ENCODE measurements at regions not wholly inside any gene's neighbourhood (a gene's known extent, or its start where the extent isn't known, plus 50 kb on each side); places are given as distances from the start of the nearest gene placed in this dataset.
"Not testable (repeated sequence)": the region's sequence is repeated elsewhere in the genome, so short reads cannot be mapped to it uniquely, and the experiment has no call there.

DNA sequence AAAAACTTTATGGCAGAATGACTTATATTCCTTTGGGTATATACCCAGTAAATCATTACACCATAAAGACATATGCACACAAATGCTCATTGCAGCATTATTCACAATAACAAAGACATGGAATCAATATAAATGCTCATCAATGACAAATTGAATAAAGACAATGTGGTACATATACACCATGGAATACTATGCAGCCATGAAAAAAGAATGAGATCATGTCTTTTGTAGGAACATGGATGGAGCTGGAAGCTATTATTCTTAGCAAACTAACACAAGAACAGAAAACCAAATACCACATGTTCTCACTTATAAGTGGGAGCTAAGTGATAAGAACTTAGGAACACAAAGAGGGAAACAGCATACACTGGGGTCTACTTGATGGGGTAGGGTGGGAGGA, 321.7 kb downstream of the ZNF674 start:
- DNase-seq (ENCODE audit: low spot score), result not testable (repeated sequence)

- no peak for DNase-seq (ENCODE audit: low spot score)
These were observed 324.4 kb downstream of the ZNF674 start for GRCh38 chrX:46220822-46221221.

DNA sequence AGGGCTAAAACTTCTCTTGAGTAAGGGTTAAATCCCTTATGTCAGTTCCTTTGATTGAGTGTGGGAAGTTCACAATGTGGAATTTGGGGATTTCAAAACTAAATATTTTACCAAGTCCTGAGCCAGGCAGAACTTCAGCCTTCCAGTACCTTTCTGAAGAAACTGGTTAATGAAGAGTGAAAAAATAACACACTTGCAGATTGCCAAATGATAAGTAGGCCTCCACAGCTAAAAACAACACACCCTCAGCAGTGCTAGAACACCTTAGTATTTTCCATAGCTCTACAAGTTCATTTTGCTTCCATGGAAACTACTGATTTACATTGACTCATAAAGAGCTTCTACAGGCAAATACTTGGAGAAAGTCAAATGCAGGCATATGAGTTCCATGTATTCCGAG, 326.8 kb downstream of the ZNF674 start:
- no peak for DNase-seq (ENCODE audit: low spot score)

DNA sequence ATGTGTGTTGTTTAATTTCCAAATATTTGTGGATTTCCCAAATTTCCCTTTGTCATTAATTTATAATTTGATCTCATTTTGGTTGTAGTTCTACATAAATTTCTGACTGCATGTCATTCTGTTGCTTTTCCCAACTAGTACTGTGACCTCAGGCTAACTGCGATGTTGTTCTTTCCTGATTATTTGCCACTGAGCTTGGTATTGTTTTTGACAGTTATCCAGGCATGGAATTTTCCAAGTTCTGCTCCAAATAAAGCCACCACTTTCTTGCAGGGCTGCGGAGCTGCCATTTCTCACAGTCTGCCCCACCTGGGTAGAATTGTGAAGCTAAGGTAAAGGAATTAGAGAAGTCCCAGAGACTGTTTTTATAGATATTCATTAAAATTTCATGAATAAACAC, 328.8 kb downstream of the ZNF674 start:
- DNase-seq (ENCODE audit: low spot score), result no peak

DNA sequence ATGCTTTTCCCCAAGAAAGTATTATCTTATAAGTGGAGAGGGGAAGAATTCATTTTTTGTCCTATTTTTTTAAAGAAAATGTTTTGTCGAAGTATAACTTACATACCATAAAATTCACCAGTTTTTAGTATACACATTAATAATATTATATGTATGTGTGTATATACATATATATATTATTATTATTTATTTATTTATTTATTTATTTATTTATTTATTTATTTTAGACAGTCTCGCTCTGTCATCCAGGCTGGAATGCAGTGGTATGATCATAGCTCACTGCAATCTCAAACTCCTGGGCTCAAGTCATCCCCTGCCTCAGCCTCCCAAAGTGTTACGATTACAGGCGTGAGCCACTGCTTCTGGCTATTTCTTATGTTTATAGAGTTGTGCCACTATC, 334.1 kb downstream of the ZNF674 start:
- DNase-seq (ENCODE audit: low spot score), result no peak

DNA sequence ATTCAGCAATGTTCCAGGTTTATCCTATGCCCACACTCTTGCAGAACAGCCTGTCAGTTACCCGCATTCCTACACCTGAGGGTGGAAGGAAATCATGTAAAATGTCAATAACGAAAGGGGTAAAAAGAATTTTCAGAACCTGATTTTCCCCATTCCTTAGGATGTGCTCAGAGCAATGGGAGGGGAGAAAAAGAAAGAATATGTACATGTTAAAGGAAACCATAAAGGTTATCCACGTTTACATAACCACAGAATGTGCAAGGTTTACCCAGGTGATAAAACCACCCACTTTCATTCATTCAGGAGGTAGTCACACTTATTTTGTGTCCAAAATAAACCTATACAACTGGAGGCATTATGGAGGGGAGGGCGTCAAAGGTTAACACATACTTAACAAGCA, 335.5 kb downstream of the ZNF674 start:
- no peak for DNase-seq (ENCODE audit: low spot score)

DNA sequence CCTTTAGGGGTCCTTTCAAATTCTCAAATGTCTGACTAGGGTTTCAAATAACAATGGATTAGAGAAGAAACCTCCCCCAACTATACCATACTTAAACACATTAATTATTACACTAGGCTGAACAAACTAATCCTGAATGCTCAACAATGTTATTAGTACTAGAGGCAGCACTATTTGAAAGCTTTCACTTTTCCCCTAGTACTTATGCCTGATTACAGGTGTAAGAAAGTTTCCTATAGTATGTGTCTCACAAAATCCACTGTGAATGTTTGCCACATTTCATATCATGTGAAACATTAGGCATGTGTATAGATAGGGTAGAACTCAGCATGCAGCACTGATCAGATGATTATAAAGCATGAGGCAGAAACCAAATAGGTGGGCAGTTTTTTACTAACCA, 336.2 kb downstream of the ZNF674 start:
- no peak for DNase-seq (ENCODE audit: low spot score)

- no peak for DNase-seq (ENCODE audit: low spot score)
These were observed 336.9 kb downstream of the ZNF674 start for GRCh38 chrX:46208225-46208854.

- no peak for DNase-seq (ENCODE audit: low spot score)
These were observed 340.3 kb downstream of the ZNF674 start for GRCh38 chrX:46204721-46205422.

GRCh38 chrX:46202733-46203514, 342.3 kb downstream of the ZNF674 start:
- DNase-seq (ENCODE audit: low spot score), result no peak

DNA sequence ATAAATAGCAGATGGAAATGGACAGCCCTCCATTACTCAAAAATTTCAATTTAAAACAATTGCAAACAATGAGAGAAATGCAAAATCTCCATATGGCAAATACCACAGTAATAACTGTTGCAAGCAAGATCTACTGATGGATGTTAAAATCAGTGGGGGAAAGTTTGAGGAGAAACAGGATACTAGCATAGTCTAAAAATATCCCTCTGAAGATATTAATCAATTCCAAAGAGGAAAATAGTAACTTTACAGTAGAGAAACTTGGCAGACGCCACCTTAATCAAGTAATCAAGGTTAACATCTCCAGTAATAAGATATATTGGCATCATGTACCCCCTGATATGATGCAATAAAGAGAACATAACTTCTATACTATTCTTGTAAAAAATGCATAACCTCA, 344.8 kb downstream of the ZNF674 start:
- no peak for DNase-seq (ENCODE audit: low spot score)

DNA sequence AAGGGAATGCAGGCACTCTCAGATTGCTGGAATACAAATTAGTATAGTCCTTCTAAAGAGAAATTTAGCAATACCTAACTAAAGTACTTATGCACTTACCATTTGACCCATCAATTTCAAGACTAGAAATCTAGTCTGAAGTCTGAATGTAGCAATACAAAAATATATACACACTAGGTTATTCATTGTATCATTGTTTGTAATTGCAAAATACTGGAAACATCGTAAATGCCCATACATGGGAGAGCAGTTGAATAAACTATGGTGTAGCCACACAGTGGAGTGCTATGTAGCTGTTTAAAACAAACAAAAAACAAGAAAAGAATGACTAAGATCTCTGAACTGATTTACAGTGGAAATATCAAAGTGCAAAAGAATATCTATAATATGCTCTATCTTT, 346.4 kb downstream of the ZNF674 start:
- no peak for DNase-seq (ENCODE audit: low spot score)

DNA sequence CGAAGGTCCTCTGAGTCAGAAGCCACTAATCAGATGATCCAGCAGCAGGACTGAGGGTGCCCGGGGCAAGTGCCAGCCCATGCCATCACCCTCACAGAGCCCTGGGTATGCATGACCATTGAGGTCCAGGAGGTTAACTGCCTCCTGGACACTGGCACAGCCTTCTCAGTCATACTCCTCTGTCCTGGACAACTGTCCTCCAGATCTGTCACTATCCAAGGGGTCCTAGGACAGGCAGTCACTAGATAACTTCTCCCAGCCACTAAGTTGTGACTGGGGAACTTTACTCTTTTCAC, 358.5 kb downstream of the ZNF674 start:
- DNase-seq (ENCODE audit: low spot score), result not testable (repeated sequence)

DNA sequence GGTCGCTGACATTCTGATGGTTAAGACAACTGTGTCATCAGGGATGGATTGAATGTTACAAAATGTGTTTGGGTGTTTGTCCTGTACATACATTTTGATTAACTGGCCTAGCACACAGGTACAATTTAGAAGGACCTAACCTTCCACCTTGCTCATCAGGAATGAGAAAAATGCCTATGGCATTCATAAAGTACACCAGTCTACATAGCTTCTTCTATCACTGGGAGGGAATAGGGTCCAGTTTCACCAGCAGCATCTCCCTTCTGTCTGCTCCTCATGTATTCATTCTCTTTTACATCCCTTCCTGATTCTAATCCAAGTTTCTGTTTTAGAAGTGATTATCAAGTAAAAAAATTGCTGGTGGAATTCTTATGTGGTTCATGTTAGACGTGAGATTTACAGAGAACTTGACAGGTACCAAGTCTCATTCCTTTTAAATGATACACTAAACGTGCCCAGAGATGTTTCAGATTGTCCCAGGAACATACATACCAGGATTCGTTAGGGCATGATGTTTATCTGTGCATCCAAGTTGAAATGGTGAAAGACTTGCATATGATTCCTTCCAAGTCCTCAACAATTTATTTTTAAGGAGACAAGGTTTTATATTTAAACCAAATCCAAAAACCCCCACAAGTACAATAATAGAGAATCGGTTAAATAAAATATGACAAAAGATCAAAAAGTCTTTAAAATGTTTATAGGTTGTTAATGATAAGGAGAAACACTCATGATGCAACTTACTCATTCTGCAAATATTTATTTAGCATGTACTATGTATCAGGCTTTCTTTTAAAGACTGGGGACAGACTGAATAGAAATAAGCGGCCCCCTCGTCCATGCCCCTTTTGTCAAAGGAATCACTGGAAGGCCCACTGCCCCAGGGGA, 359.1 kb downstream of the ZNF674 start:
- DNase-seq (ENCODE audit: low spot score), result no peak

- DNase-seq (ENCODE audit: low spot score), result no peak
These were observed 360.5 kb downstream of the ZNF674 start for GRCh38 chrX:46184749-46185148.

DNA sequence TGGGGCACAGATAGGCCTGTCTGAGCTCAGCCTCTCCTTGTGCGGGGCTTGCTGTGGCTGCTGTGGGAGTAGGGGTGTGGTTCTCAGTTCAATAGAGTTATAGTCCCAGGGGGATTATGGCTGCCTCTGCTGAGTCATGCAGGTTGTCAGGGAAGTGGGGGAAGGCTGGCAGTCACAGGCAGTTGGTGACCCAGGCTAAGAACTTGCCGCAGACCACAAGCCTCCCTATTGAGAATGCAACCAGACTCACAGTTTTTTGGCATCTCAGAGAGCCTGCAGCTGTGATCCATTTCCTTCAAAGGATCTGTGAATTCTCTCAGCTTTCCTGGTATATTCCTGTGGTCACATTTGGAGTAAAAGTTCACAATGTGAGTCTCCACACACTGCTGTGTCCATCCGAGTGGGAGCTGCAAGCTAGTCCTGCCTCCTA, 364.9 kb downstream of the ZNF674 start:
- no peak for DNase-seq (ENCODE audit: low spot score)

- no peak for DNase-seq (ENCODE audit: low spot score)
These were observed 365.5 kb downstream of the ZNF674 start for GRCh38 chrX:46179748-46180147.

- no peak for DNase-seq (ENCODE audit: low spot score)
These were observed 366.5 kb downstream of the ZNF674 start for GRCh38 chrX:46178763-46179162.

GRCh38 chrX:46173159-46173558, 372.1 kb downstream of the ZNF674 start:
- DNase-seq (ENCODE audit: low spot score), result no peak

DNA sequence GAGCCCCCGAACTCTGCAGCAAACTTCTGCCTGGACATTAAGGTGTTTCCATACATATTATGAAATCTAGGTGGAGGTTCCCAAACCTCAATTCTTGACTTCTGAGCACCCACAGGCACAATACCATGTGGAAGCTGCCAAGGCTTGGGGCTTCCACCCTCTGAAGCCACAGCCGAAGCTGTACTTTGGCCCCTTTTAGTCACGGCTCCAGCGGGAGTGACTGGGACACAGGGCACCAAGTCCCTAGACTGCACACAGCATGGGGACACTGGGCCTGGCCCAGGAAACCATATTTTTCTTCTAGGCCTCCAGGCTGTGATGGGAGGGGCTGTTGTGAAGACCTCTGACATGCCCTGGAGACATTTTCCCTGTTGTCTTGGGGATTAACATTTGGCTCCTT, 373.8 kb downstream of the ZNF674 start:
- not testable (repeated sequence) for DNase-seq (ENCODE audit: low spot score)

- DNase-seq (ENCODE audit: low spot score), result no peak
These were observed 375.4 kb downstream of the ZNF674 start for GRCh38 chrX:46169808-46170207.

GRCh38 chrX:46168254-46168653, 377.0 kb downstream of the ZNF674 start:
- no peak for DNase-seq (ENCODE audit: low spot score)

All from D341Med (cell line).